Stomach (tissue), 8 donors: ENCODE measurements at regions not wholly inside any gene's neighbourhood (a gene's known extent, or its start where the extent isn't known, plus 50 kb on each side); places are given as distances from the start of the nearest gene placed in this dataset.

ENCODE experiments used
- DNase-seq, 2 donors: peaks; one replicate each; pipeline versions ENCODE4 v3.0.0 to v3.0.0-alpha.2; 2013 to 2019
- H3K27ac ChIP-seq, 5 donors: fragments of 200-600 bp in 4 of 5; sonication (generic) in 4 of 5; one replicate each; pipeline ENCODE4 v1.5.1; 2013 to 2019; ENCODE audit warnings: mild to moderate bottlenecking in 1 of 5, moderate library complexity in 1 of 5
- H3K27me3 ChIP-seq, 3 donors: fragments of 200-600 bp; sonication (generic); one replicate each; pipeline ENCODE4 v1.5.1; 2017 to 2019; ENCODE audit warnings: mixed run types in 1 of 3
- H3K36me3 ChIP-seq, 4 donors: fragments of 200-600 bp; sonication (generic); 1 replicate in 3 of 4; 2 replicates in 1 of 4; pipeline ENCODE4 v1.5.1; 2016 to 2019
- H3K4me1 ChIP-seq, 4 donors: fragments of 200-600 bp; sonication (generic); one replicate each; pipeline ENCODE4 v1.5.1; 2016 to 2019
- H3K4me3 ChIP-seq, 4 donors: fragments of 200-600 bp; sonication (generic) in 3 of 4; one replicate each; pipeline ENCODE4 v1.5.1; 2016 to 2019; ENCODE audit warnings: mild to moderate bottlenecking in 1 of 4
- H3K9me3 ChIP-seq, 4 donors: fragments of 200-600 bp; sonication (generic); one replicate each; pipeline ENCODE4 v1.5.1; 2016 to 2019
- CTCF ChIP-seq, 7 experiments: fragments of 450-650 bp in 4 of 7; fragments of 200-600 bp in 3 of 7; sonication (generic) in 3 of 7; IDR thresholded peaks; one replicate each; pipeline ENCODE4 v1.5.1; 2016 to 2019; ENCODE audit warnings: antibody characterized with exemption in 7 of 7, control low read depth in 2 of 7, mild to moderate bottlenecking in 1 of 7
- EP300 ChIP-seq: sonication (generic); formaldehyde crosslinking; IDR thresholded peaks from one replicate; pipeline ENCODE4 v1.6.1; 2017; ENCODE audit warnings: antibody characterized with exemption
- POLR2A ChIP-seq, 4 donors: fragments of 450-650 bp; IDR thresholded peaks; one replicate each; pipeline ENCODE4 v1.6.1; 2016; ENCODE audit warnings: antibody characterized with exemption in 4 of 4, control low read depth in 2 of 4, mild to moderate bottlenecking in 1 of 4, moderate library complexity in 1 of 4
- POLR2AphosphoS5 ChIP-seq, 3 donors: sonication (generic); formaldehyde crosslinking; IDR thresholded peaks; one replicate each; pipeline ENCODE4 v1.6.1; 2016; ENCODE audit warnings: antibody characterized with exemption in 3 of 3
- WGBS, 5 donors: extraction: QIAGEN DNeasy Blood & Tissue Kit in 3 of 5; methylation state at CpG; one replicate each; pipeline versions ENCODE4 v1.1.5 to v1.1.7; 2013 to 2018; 5-methylcytosine and 5-hydroxymethylcytosine counted together
- intact Hi-C: fragments of 100-400 bp; cut with DNase I; formaldehyde crosslinking; loops from one replicate; pipeline ENCODE4 v1.15.1; 2023; ENCODE audit warnings: low total_unique reads
- donor health status: healthy with polysubstance abuse.
- donor health status: Bipolar disorder and iron deficiency.
- donor health status: healthy.

DNA sequence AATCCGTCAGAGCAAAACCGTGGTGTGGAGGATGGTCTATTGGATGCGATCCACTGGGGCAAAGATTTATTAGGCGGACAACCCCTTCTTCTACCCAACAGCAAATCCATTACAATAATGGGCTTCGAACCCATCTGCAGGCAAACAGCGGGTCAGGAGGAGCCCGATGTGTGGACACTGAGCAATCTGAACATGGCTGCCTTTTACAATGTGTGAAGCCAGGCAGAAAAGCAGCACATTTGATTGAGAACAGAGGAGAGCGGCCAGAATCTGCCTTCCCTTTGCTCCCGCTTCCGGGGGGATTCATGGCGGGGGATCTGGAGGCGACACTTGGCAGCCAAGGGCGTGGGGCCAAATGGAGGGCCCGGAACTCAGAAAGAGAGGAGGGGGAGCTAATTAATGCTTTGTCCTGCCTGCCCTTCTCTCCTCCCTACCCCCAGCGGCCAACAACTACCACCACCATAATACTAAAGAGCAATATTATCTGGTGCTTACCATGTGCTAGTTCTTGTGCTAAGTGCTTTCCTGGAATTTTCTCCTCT lies 133.0 kb downstream of the EMX2 start:
- TF ChIP-seq POLR2A (IDR thresholded peaks at IDR 0.05) (no peak), EP300 (no peak), POLR2AphosphoS5 (IDR thresholded peaks at IDR 0.05) (no peak), CTCF (IDR thresholded peaks at IDR 0.05) (no peak)
- Histone ChIP-seq H3K4me3 (no peak overlapping the region), H3K4me1 (no peaks in the 10 kb centered on the region), H3K9me3 (no peaks in the 10 kb centered on the region), H3K27me3 (peaks cover 0 to 20% (median 0%) of the 10 kb centered on the region in 3 donors), H3K27ac (no peak overlapping the region), H3K36me3 (no peaks in the 10 kb centered on the region)
- DNase-seq = no peak
- 69 to 80% (median 74%) methylated on average over 15 of the region's 15 CpGs for WGBS, 5 donors
- intact Hi-C loops = no loop called here

DNA sequence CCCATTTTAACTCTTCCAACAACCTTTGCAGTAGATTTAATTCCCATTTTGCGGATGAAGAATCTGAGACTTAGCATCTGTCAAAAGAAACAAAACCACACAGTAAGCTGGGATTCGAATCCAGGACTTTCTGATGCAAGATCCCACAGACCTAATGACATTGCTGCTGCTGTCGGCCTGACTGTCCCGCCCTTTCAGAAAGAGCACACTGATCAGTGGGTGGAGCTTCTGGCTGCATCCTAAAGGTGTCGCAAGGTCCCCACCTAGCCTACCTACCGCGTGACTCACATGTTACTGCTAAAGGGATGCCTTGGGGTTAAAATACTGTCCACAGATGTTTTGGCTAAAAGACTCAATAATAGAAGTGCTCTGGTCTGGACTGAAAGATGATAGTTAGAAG lies 134.7 kb downstream of the EMX2 start:
- Histone ChIP-seq H3K27ac (no peak overlapping the region), H3K4me1 (no peaks in the 10 kb centered on the region), H3K36me3 (no peaks in the 10 kb centered on the region), H3K9me3 (no peaks in the 10 kb centered on the region), H3K4me3 (no peak overlapping the region), H3K27me3 (peaks cover 0 to 20% (median 0%) of the 10 kb centered on the region in 3 donors)
- intact Hi-C loops = no loop called here
- WGBS, 5 donors = 54 to 65% (median 63%) methylated on average over 7 of the region's 7 CpGs
- TF ChIP-seq EP300 (no peak), POLR2A (IDR thresholded peaks at IDR 0.05) (no peak), CTCF (IDR thresholded peaks at IDR 0.05) (no peak), POLR2AphosphoS5 (IDR thresholded peaks at IDR 0.05) (no peak)
- DNase-seq = no peak

GRCh38 chr10:117677890-117678500 lies 135.4 kb downstream of the EMX2 start:
- no peak for DNase-seq
- 72 to 89% (median 81%) methylated on average over 6 of the region's 6 CpGs for WGBS, 5 donors
- Histone ChIP-seq H3K9me3 (no peaks in the 10 kb centered on the region), H3K36me3 (no peaks in the 10 kb centered on the region), H3K27me3 (peaks cover 0 to 16% (median 0%) of the 10 kb centered on the region in 3 donors), H3K4me1 (no peaks in the 10 kb centered on the region), H3K27ac (no peak overlapping the region), H3K4me3 (no peak overlapping the region)
- intact Hi-C loops = no loop called here
- TF ChIP-seq POLR2A (IDR thresholded peaks at IDR 0.05) = no peak
- no peak for TF ChIP-seq EP300
- no peak for TF ChIP-seq CTCF (IDR thresholded peaks at IDR 0.05)
- TF ChIP-seq POLR2AphosphoS5 (IDR thresholded peaks at IDR 0.05) = no peak

DNA sequence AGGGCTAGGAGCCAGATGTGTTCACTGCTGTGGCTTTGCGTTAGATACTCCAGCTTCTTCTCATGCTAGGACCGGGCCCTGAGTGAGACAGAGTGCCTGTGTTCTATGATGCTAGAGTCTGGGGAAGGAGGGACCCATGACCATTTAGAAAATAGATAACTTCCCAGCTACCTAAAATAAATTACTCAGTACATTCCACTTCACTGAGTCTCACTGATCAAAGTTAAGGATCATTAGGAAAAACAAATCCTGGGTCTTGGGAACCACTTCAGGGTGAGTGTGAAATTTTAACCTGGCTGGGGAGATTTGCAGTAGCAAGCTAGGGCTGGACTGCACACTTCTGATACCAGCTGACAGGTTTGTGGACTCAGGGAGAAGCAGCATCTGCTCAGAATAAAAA lies 138.1 kb downstream of the EMX2 start:
- intact Hi-C loops = no loop called here
- H3K9me3 ChIP-seq = no peaks in the 10 kb centered on the region
- H3K36me3 ChIP-seq = no peaks in the 10 kb centered on the region
- no peak overlapping the region for H3K4me3 ChIP-seq
- no peak overlapping the region for H3K27ac ChIP-seq
- DNase-seq = no peak
- H3K27me3 ChIP-seq = peaks cover 0 to 29% (median 0%) of the 10 kb centered on the region in 3 donors
- peaks cover 0 to 9% (median 8%) of the 10 kb centered on the region in 4 donors for H3K4me1 ChIP-seq
- TF ChIP-seq POLR2AphosphoS5 (IDR thresholded peaks at IDR 0.05) = no peak
- no peak for TF ChIP-seq POLR2A (IDR thresholded peaks at IDR 0.05)
- no peak for TF ChIP-seq EP300
- no peak for TF ChIP-seq CTCF (IDR thresholded peaks at IDR 0.05)
- WGBS, 5 donors = 76 to 87% (median 82%) methylated on average over 2 of the region's 2 CpGs
